GM19372 (cell line): ENCODE measurements at regions not wholly inside any gene's neighbourhood (a gene's known extent, or its start where the extent isn't known, plus 50 kb on each side); places are given as distances from the start of the nearest gene placed in this dataset.

Experiments used
- ATAC-seq: cut with Tn5 transposase; IDR thresholded peaks from one replicate; pipeline ENCODE4 v1.9.1; 2021; ENCODE audit warnings: mild to moderate bottlenecking, low read depth, moderate library complexity; ENCODE audit not compliant: unreplicated experiment

- peak; percentile 78 for ATAC-seq
Observed at GRCh38 chr18:75478996-75479880, 51.7 kb upstream of the SMIM21 start.

- no peak for ATAC-seq
Observed at GRCh38 chr18:75477900-75478299, 50.4 kb upstream of the SMIM21 start.
